ENCODE measurements at regions not wholly inside any gene's neighbourhood (a gene's known extent, or its start where the extent isn't known, plus 50 kb on each side); places are given as distances from the start of the nearest gene placed in this dataset.

- no peak for TF ChIP-seq CTCF (IDR thresholded peaks at IDR 0.05 in 8 of 11, conservative IDR thresholded peaks at IDR 0.05 in 3 of 11)
- no peak for TF ChIP-seq POLR2AphosphoS5 (IDR thresholded peaks at IDR 0.05)
- no peak for TF ChIP-seq POLR2A (IDR thresholded peaks at IDR 0.05)
These were observed 336.4 kb downstream of the CCER1 start for GRCh38 chr12:90618586-90618985.

Data from spleen (tissue), 7 donors.